Mesendoderm (in vitro differentiated cells): ENCODE measurements at regions not wholly inside any gene's neighbourhood (a gene's known extent, or its start where the extent isn't known, plus 50 kb on each side); places are given as distances from the start of the nearest gene placed in this dataset.

Experiments
- DNase-seq: peaks from one replicate; pipeline ENCODE4 v3.0.0; 2013
- H2AK5ac ChIP-seq: 2 replicates; pipeline ENCODE4 v1.6.1; 2013; ENCODE audit warnings: low read length, inconsistent platforms
- H2BK120ac ChIP-seq: 2 replicates; pipeline ENCODE4 v1.6.1; 2013; ENCODE audit warnings: low read depth, mild to moderate bottlenecking, low read length, moderate library complexity, mixed read lengths
- H2BK15ac ChIP-seq: replicated peaks from 2 replicates; pipeline ENCODE4 v1.6.1; 2013; ENCODE audit warnings: low read depth, mild to moderate bottlenecking, moderate library complexity
- H2BK5ac ChIP-seq: 2 replicates; pipeline ENCODE4 v1.6.1; 2013; ENCODE audit warnings: low read length, inconsistent platforms
- H3K18ac ChIP-seq: 2 replicates; pipeline ENCODE4 v1.6.1; 2013; ENCODE audit warnings: mild to moderate bottlenecking, low read length, mixed read lengths
- H3K23ac ChIP-seq: one replicate; pipeline ENCODE4 v1.6.1; 2013; ENCODE audit warnings: low read length
- H3K27ac ChIP-seq: 2 replicates; pipeline ENCODE4 v1.5.1; 2013; ENCODE audit warnings: low read depth, mild to moderate bottlenecking, inconsistent platforms, low read length, moderate library complexity
- H3K27me3 ChIP-seq: 2 replicates; pipeline ENCODE4 v1.6.1; 2013; ENCODE audit warnings: low read length, control low read depth, mild to moderate bottlenecking, inconsistent platforms; ENCODE audit not compliant: insufficient read depth, poor library complexity
- H3K36me3 ChIP-seq: 2 replicates; pipeline ENCODE4 v1.6.1; 2013; ENCODE audit warnings: low read length, inconsistent platforms; ENCODE audit not compliant: control insufficient read depth, insufficient read depth
- H3K4ac ChIP-seq: one replicate; pipeline ENCODE4 v1.6.1; 2013; ENCODE audit warnings: low read depth, mild to moderate bottlenecking, low read length, moderate library complexity
- H3K4me1 ChIP-seq: 2 replicates; pipeline ENCODE4 v1.6.1; 2013; ENCODE audit warnings: low read depth, low read length, inconsistent platforms; ENCODE audit not compliant: control insufficient read depth
- H3K4me2 ChIP-seq: 2 replicates; pipeline ENCODE4 v1.6.1; 2013; ENCODE audit warnings: low read length
- H3K4me3 ChIP-seq: 2 replicates; pipeline ENCODE4 v1.5.1; 2013; ENCODE audit warnings: mild to moderate bottlenecking, low read length
- H3K56ac ChIP-seq: one replicate; pipeline ENCODE4 v1.6.1; 2013; ENCODE audit warnings: low read length
- H3K79me1 ChIP-seq: 2 replicates; pipeline ENCODE4 v1.6.1; 2013; ENCODE audit warnings: low read length, inconsistent platforms
- H3K79me2 ChIP-seq: 2 replicates; pipeline ENCODE4 v1.6.1; 2013; ENCODE audit warnings: mild to moderate bottlenecking, low read length; ENCODE audit not compliant: control insufficient read depth, insufficient read depth
- H3K9ac ChIP-seq: 2 replicates; pipeline ENCODE4 v1.6.1; 2013; ENCODE audit warnings: low read length, inconsistent platforms
- H4K5ac ChIP-seq: one replicate; pipeline ENCODE4 v1.6.1; 2013; ENCODE audit warnings: low read length
- H4K8ac ChIP-seq: one replicate; pipeline ENCODE4 v1.6.1; 2013; ENCODE audit warnings: low read depth, mild to moderate bottlenecking, control low read depth, low read length, moderate library complexity
- WGBS: extraction: QIAGEN DNeasy Blood & Tissue Kit; methylation state at CpG from one replicate; pipeline ENCODE4 v1.1.7; 2013; ENCODE audit warnings: low lambda C conversion rate, missing lambda C conversion rate; ENCODE audit not compliant: insufficient coverage; ENCODE audit errors: extremely low coverage; 5-methylcytosine and 5-hydroxymethylcytosine counted together

GRCh38 chr13:81197966-81198365 lies 857.0 kb upstream of the SPRY2 start:
- H2BK120ac ChIP-seq = no peak overlapping the region
- H3K4ac ChIP-seq = no peak overlapping the region
- no peaks in the 10 kb centered on the region for H3K4me1 ChIP-seq
- no peak overlapping the region for H4K8ac ChIP-seq
- H3K27ac ChIP-seq = no peak overlapping the region
- no peaks in the 10 kb centered on the region for H3K36me3 ChIP-seq
- no peak overlapping the region for H4K5ac ChIP-seq
- H3K4me2 ChIP-seq = no peak overlapping the region
- H2BK15ac ChIP-seq = no peak overlapping the region
- H2AK5ac ChIP-seq = no peak overlapping the region
- H3K79me2 ChIP-seq = no peaks in the 10 kb centered on the region
- no peak overlapping the region for H2BK5ac ChIP-seq
- H3K18ac ChIP-seq = no peak overlapping the region
- DNase-seq = no peak
- H3K23ac ChIP-seq = no peak overlapping the region
- no peak overlapping the region for H3K56ac ChIP-seq
- no peak overlapping the region for H3K4me3 ChIP-seq
- no peaks in the 10 kb centered on the region for H3K79me1 ChIP-seq
- H3K27me3 ChIP-seq = no peaks in the 10 kb centered on the region
- H3K9ac ChIP-seq = no peak overlapping the region
- no CpG with 5 or more reads among the region's 3 CpGs for WGBS

DNA sequence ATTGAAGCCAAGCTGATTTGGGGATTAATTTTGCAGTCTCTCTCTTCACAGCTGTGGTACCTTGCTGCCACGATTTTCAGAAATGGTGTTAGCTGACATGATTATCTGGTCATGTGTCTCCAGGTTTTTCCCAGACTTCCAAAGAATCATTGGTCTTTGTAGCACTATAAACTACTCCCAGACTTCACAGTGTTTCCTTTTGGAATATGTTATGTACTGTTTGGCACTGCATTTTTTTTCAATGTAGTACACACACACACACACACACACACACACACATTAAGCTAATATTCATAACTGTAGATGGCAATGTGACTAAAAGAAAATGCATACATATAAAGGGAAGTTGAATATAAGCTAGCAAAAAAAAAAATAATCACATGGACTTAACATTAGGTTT lies 856.6 kb upstream of the SPRY2 start:
- Histone ChIP-seq H3K4me2 (no peak overlapping the region), H3K23ac (no peak overlapping the region), H3K4me3 (no peak overlapping the region), H2BK15ac (no peak overlapping the region), H3K79me1 (no peaks in the 10 kb centered on the region), H4K8ac (no peak overlapping the region), H2BK120ac (no peak overlapping the region), H3K79me2 (no peaks in the 10 kb centered on the region), H3K18ac (no peak overlapping the region), H2BK5ac (no peak overlapping the region), H3K4me1 (no peaks in the 10 kb centered on the region), H3K56ac (no peak overlapping the region), H3K27ac (no peak overlapping the region), H3K36me3 (no peaks in the 10 kb centered on the region), H2AK5ac (no peak overlapping the region), H3K27me3 (no peaks in the 10 kb centered on the region), H3K9ac (no peak overlapping the region), H4K5ac (no peak overlapping the region), H3K4ac (no peak overlapping the region)
- DNase-seq = no peak
- WGBS = no CpG with 5 or more reads among the region's 1 CpG

GRCh38 chr13:81194362-81194761 lies 853.4 kb upstream of the SPRY2 start:
- no peak overlapping the region for H3K4me2 ChIP-seq
- H3K4me3 ChIP-seq = no peak overlapping the region
- no peaks in the 10 kb centered on the region for H3K36me3 ChIP-seq
- H2BK5ac ChIP-seq = no peak overlapping the region
- no peak overlapping the region for H3K23ac ChIP-seq
- DNase-seq = peak; percentile 11
- no peak overlapping the region for H3K4ac ChIP-seq
- H3K27ac ChIP-seq = no peak overlapping the region
- H2BK120ac ChIP-seq = no peak overlapping the region
- no peaks in the 10 kb centered on the region for H3K27me3 ChIP-seq
- H4K8ac ChIP-seq = no peak overlapping the region
- no peak overlapping the region for H2BK15ac ChIP-seq
- H3K18ac ChIP-seq = no peak overlapping the region
- no peak overlapping the region for H3K56ac ChIP-seq
- no peak overlapping the region for H4K5ac ChIP-seq
- H3K79me2 ChIP-seq = no peaks in the 10 kb centered on the region
- H3K4me1 ChIP-seq = no peaks in the 10 kb centered on the region
- no peak overlapping the region for H3K9ac ChIP-seq
- no peak overlapping the region for H2AK5ac ChIP-seq
- H3K79me1 ChIP-seq = no peaks in the 10 kb centered on the region

DNA sequence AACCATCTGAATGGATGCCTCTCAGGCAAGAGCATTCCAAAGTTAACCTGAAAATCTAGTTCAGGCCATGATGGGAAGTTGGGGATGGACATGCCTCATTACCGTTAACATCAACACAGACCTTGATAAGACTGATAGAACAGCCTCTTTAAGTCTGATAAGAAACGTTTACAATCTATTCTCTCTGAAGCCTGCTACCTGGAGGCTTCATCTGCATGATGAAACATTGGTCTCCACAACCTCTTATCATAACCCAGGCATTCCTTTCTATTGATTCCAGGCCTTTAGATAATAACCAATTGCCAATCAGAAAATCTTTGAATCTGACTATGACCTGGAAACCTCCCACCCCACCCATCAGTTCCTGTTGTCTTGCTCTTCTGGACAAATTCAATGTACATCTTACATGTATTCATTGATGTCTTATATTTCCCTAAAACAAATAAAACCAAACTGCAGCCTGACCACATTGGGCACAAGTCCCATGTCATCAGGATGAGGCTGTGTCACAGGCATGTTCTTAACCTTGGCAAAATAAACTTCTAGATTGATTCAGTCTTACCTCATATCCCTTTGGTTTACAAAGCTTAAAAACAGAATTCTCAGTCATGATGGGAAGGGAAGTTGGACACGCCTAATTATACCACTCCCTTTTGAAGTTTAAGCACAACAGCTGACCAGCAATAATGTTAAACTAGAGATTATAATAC lies 843.8 kb upstream of the SPRY2 start:
- no peaks in the 10 kb centered on the region for H3K36me3 ChIP-seq
- H3K79me1 ChIP-seq = no peaks in the 10 kb centered on the region
- no peaks in the 10 kb centered on the region for H3K79me2 ChIP-seq
- no peak overlapping the region for H2BK120ac ChIP-seq
- H3K18ac ChIP-seq = peak overlapping the region; percentile 68
- no peak overlapping the region for H4K8ac ChIP-seq
- H2AK5ac ChIP-seq = no peak overlapping the region
- H2BK5ac ChIP-seq = no peak overlapping the region
- no CpG with 5 or more reads among the region's 3 CpGs for WGBS
- H2BK15ac ChIP-seq = no peak overlapping the region
- peaks cover 2% of the 10 kb centered on the region for H3K4me1 ChIP-seq
- no peak overlapping the region for H3K4me2 ChIP-seq
- no peak overlapping the region for H3K27ac ChIP-seq
- H3K27me3 ChIP-seq = no peaks in the 10 kb centered on the region
- no peak overlapping the region for H3K4ac ChIP-seq
- no peak overlapping the region for H3K23ac ChIP-seq
- peak; percentile 86 for DNase-seq
- H3K9ac ChIP-seq = no peak overlapping the region
- no peak overlapping the region for H3K4me3 ChIP-seq
- peak overlapping the region; percentile 19 for H3K56ac ChIP-seq
- no peak overlapping the region for H4K5ac ChIP-seq

DNA sequence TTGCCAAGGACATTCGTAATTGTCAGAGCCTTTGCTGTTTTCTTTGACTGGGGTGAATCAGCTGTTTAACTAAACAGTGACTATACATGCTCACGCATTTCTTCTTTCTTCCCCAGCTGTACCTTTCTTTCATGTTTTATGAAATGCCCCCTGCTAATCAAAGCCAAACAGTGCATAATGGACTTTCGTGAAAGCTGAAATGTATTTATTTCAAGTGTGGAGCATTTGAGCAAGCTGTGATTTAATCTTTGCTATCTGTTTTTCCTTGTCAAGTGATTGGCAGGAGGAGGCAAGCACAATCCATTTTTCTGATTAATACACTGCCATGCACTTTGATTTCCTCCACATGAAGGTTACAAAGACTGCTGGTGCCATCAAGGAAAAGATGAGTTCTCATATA lies 831.7 kb upstream of the SPRY2 start:
- Histone ChIP-seq H3K4me2 (no peak overlapping the region), H2BK120ac (peak overlapping the region; percentile 21), H3K27ac (no peak overlapping the region), H3K79me1 (no peaks in the 10 kb centered on the region), H3K4me3 (no peak overlapping the region), H2BK5ac (peak overlapping the region; percentile 42), H2AK5ac (no peak overlapping the region), H4K5ac (no peak overlapping the region), H3K27me3 (no peaks in the 10 kb centered on the region), H3K36me3 (no peaks in the 10 kb centered on the region), H3K56ac (peak overlapping the region; percentile 12), H3K4me1 (no peaks in the 10 kb centered on the region), H3K79me2 (no peaks in the 10 kb centered on the region), H3K23ac (no peak overlapping the region), H3K4ac (peak overlapping the region; percentile 52), H3K9ac (no peak overlapping the region), H2BK15ac (no peak overlapping the region), H4K8ac (no peak overlapping the region), H3K18ac (no peak overlapping the region)
- DNase-seq = no peak
- WGBS = no CpG with 5 or more reads among the region's 3 CpGs

- H3K9ac ChIP-seq = no peak overlapping the region
- H3K4ac ChIP-seq = no peak overlapping the region
- H2BK15ac ChIP-seq = no peak overlapping the region
- H3K4me3 ChIP-seq = no peak overlapping the region
- no peak overlapping the region for H2BK5ac ChIP-seq
- no peak overlapping the region for H4K5ac ChIP-seq
- no peak overlapping the region for H2BK120ac ChIP-seq
- no peak overlapping the region for H3K27ac ChIP-seq
- no peaks in the 10 kb centered on the region for H3K4me1 ChIP-seq
- no peak overlapping the region for H2AK5ac ChIP-seq
- H3K18ac ChIP-seq = no peak overlapping the region
- H3K79me1 ChIP-seq = no peaks in the 10 kb centered on the region
- H3K4me2 ChIP-seq = no peak overlapping the region
- H4K8ac ChIP-seq = no peak overlapping the region
- H3K56ac ChIP-seq = no peak overlapping the region
- DNase-seq = peak; percentile 40
- WGBS = no CpG with 5 or more reads among the region's 3 CpGs
- no peak overlapping the region for H3K23ac ChIP-seq
- H3K36me3 ChIP-seq = no peaks in the 10 kb centered on the region
- no peaks in the 10 kb centered on the region for H3K79me2 ChIP-seq
- H3K27me3 ChIP-seq = no peaks in the 10 kb centered on the region
Measured at GRCh38 chr13:81171065-81171647, 830.2 kb upstream of the SPRY2 start.
